Testis (tissue), 2 donors: ENCODE measurements at regions not wholly inside any gene's neighbourhood (a gene's known extent, or its start where the extent isn't known, plus 50 kb on each side); places are given as distances from the start of the nearest gene placed in this dataset.
A peak's percentile ranks its signal among the peaks of the same experiment; 100 is the strongest.
"Not testable (repeated sequence)": the region's sequence is repeated elsewhere in the genome, so short reads cannot be mapped to it uniquely, and the experiment has no call there.

Experiments used
- DNase-seq: peaks from one replicate; pipeline ENCODE4 v3.0.0-alpha.2; 2019
- H3K27ac ChIP-seq, 2 donors: fragments of 200-600 bp; sonication (generic); one replicate each; pipeline ENCODE4 v1.5.1; 2019
- H3K27me3 ChIP-seq: fragments of 200-600 bp; sonication (generic); one replicate; pipeline ENCODE4 v1.5.1; 2019
- H3K36me3 ChIP-seq: fragments of 200-600 bp; sonication (generic); one replicate; pipeline ENCODE4 v1.5.1; 2017; ENCODE audit warnings: low read depth; ENCODE audit errors: missing control alignments
- H3K4me1 ChIP-seq: fragments of 200-600 bp; sonication (generic); one replicate; pipeline ENCODE4 v1.5.1; 2019
- H3K4me3 ChIP-seq, 2 donors: fragments of 200-600 bp; sonication (generic); one replicate each; pipeline ENCODE4 v1.5.1; 2017 to 2019
- H3K9me3 ChIP-seq: fragments of 200-600 bp; sonication (generic); one replicate; pipeline ENCODE4 v1.5.1; 2017
- CTCF ChIP-seq, 3 experiments: fragments of 450-650 bp in 2 of 3; fragments of 200-600 bp in 1 of 3; sonication (generic) in 1 of 3; IDR thresholded peaks; one replicate each; pipeline ENCODE4 v1.5.1; 2016 to 2019; ENCODE audit warnings: antibody characterized with exemption in 3 of 3, mild to moderate bottlenecking in 2 of 3, moderate library complexity in 1 of 3
- POLR2A ChIP-seq: fragments of 450-650 bp; IDR thresholded peaks from one replicate; pipeline ENCODE4 v1.6.1; 2017; ENCODE audit warnings: antibody characterized with exemption, mild to moderate bottlenecking, moderate library complexity
- WGBS, 2 donors: methylation state at CpG; one replicate each; pipeline ENCODE4 v1.1.5; 2018; 5-methylcytosine and 5-hydroxymethylcytosine counted together
- intact Hi-C: fragments of 100-400 bp; cut with DNase I; formaldehyde crosslinking; loops from one replicate; pipeline ENCODE4 v1.15.1; 2023; ENCODE audit warnings: low total_unique reads

- Histone ChIP-seq H3K36me3 (no peaks in the 10 kb centered on the region), H3K4me1 (no peaks in the 10 kb centered on the region), H3K27me3 (no peaks in the 10 kb centered on the region), H3K27ac (no peak overlapping the region), H3K9me3 (no peaks in the 10 kb centered on the region), H3K4me3 (no peak overlapping the region)
- intact Hi-C loops: no loop called here
- 73 to 79% methylated on average over 8 of the region's 8 CpGs for WGBS, 2 donors
- DNase-seq: no peak
- no peak for TF ChIP-seq POLR2A
- TF ChIP-seq CTCF (IDR thresholded peaks at IDR 0.05): no peak
Observed at GRCh38 chr16:50448522-50448921, 79.7 kb upstream of the BRD7 start.

GRCh38 chr16:50447386-50447785 is 78.6 kb upstream of the BRD7 start:
- intact Hi-C loops, H3K4me1 ChIP-seq, H3K36me3 ChIP-seq, H3K9me3 ChIP-seq, H3K27me3 ChIP-seq, H3K4me3 ChIP-seq, DNase-seq, H3K27ac ChIP-seq: not testable (repeated sequence)
- 83 to 89% methylated on average over 8 of the region's 8 CpGs for WGBS, 2 donors

- H3K27ac ChIP-seq: no peak overlapping the region
- H3K4me1 ChIP-seq: no peaks in the 10 kb centered on the region
- no peaks in the 10 kb centered on the region for H3K9me3 ChIP-seq
- H3K27me3 ChIP-seq: no peaks in the 10 kb centered on the region
- WGBS, 2 donors: 70 to 86% methylated on average over 4 of the region's 4 CpGs
- no peak for DNase-seq
- no peak overlapping the region for H3K4me3 ChIP-seq
- no peaks in the 10 kb centered on the region for H3K36me3 ChIP-seq
- intact Hi-C loops: no loop called here
- TF ChIP-seq POLR2A: no peak
- TF ChIP-seq CTCF (IDR thresholded peaks at IDR 0.05): no peak
Observed at GRCh38 chr16:50446861-50447260, 78.1 kb upstream of the BRD7 start.

- no peak for DNase-seq
- 66 to 71% methylated on average over 18 to 19 of the region's 19 CpGs for WGBS, 2 donors
Observed at GRCh38 chr16:50445621-50446555, 77.1 kb upstream of the BRD7 start.

GRCh38 chr16:50444526-50444925 is 75.7 kb upstream of the BRD7 start:
- Histone ChIP-seq H3K4me3 (no peak overlapping the region), H3K9me3 (no peaks in the 10 kb centered on the region), H3K27ac (no peak overlapping the region), H3K27me3 (no peaks in the 10 kb centered on the region), H3K36me3 (no peaks in the 10 kb centered on the region), H3K4me1 (no peaks in the 10 kb centered on the region)
- intact Hi-C loops: no loop called here
- 56 to 67% methylated on average over 1 of the region's 1 CpG for WGBS, 2 donors
- TF ChIP-seq POLR2A (no peak), CTCF (IDR thresholded peaks at IDR 0.05) (no peak)
- peak; percentile 17 for DNase-seq

More at GRCh38 chr16:50445621-50446555, 77.1 kb upstream of the BRD7 start:
- Histone ChIP-seq H3K4me1 (no peaks in the 10 kb centered on the region), H3K4me3 (no peak overlapping the region), H3K27me3 (no peaks in the 10 kb centered on the region), H3K27ac (no peak overlapping the region), H3K36me3 (no peaks in the 10 kb centered on the region), H3K9me3 (no peaks in the 10 kb centered on the region)
- TF ChIP-seq CTCF (IDR thresholded peaks at IDR 0.05) (no peak), POLR2A (no peak)
- intact Hi-C loops: no loop called here
